A673 (cell line): ENCODE measurements at regions not wholly inside any gene's neighbourhood (a gene's known extent, or its start where the extent isn't known, plus 50 kb on each side); places are given as distances from the start of the nearest gene placed in this dataset.
"Not testable (repeated sequence)": the region's sequence is repeated elsewhere in the genome, so short reads cannot be mapped to it uniquely, and the experiment has no call there.

Source experiments
- BruUV-seq: library from RNA; stranded (reverse); fragments of 400-500 nt; replicated peaks from 2 replicates; lab custom pipeline; 2021; lab: Mats Ljungman, UMichigan
- CTCF ChIA-PET: fragments of 300-600 bp; sonication (Branson Sonifier 250); formaldehyde crosslinking; loops from one replicate; lab custom pipeline; 2022; ENCODE audit warnings: antibody characterized with exemption; lab: Charles Lee
- POLR2A ChIA-PET: fragments of 300-600 bp; sonication (Branson Sonifier 250); formaldehyde crosslinking; loops from one replicate; lab custom pipeline; 2022; ENCODE audit warnings: antibody characterized with exemption; ENCODE audit not compliant: low non-redundant PET; lab: Charles Lee
- DNase-seq: peaks from one replicate; pipeline ENCODE4 v3.0.0-alpha.2; 2015; ENCODE audit warnings: low spot score
- H3K27ac ChIP-seq: fragments of 200-600 bp; sonication (generic); 2 replicates; pipeline ENCODE4 v1.5.1; 2016; ENCODE audit warnings: mixed run types, low read depth, mild to moderate bottlenecking, mixed read lengths, antibody characterized with exemption, low read length; ENCODE audit not compliant: poor library complexity, severe bottlenecking
- H3K27me3 ChIP-seq: fragments of 200-600 bp; sonication (generic); replicated peaks from 2 replicates; pipeline ENCODE4 v1.6.1; 2017; ENCODE audit warnings: mixed run types, low read depth, mild to moderate bottlenecking, mixed read lengths, antibody characterized with exemption, low read length; ENCODE audit not compliant: insufficient read depth, poor library complexity
- H3K36me3 ChIP-seq: fragments of 200-600 bp; sonication (generic); 2 replicates; pipeline ENCODE4 v1.6.1; 2016; ENCODE audit warnings: mixed run types, mild to moderate bottlenecking, mixed read lengths, antibody characterized with exemption, low read length; ENCODE audit not compliant: insufficient read depth, poor library complexity, severe bottlenecking
- H3K4me1 ChIP-seq: fragments of 200-600 bp; sonication (generic); 2 replicates; pipeline ENCODE4 v1.6.1; 2017; ENCODE audit warnings: mixed run types, mild to moderate bottlenecking, mixed read lengths, antibody characterized with exemption, low read length; ENCODE audit not compliant: insufficient read depth, poor library complexity, severe bottlenecking
- H3K4me3 ChIP-seq: fragments of 200-600 bp; sonication (generic); 2 replicates; pipeline ENCODE4 v1.5.1; 2016; ENCODE audit warnings: low read depth, mixed run types, mild to moderate bottlenecking, mixed read lengths, low read length; ENCODE audit not compliant: poor library complexity, severe bottlenecking
- H3K9me3 ChIP-seq: fragments of 200-600 bp; sonication (generic); 2 replicates; pipeline ENCODE4 v1.6.1; 2016; ENCODE audit warnings: mixed run types, low read depth, mild to moderate bottlenecking, mixed read lengths, antibody characterized with exemption, low read length; ENCODE audit not compliant: poor library complexity, severe bottlenecking
- intact Hi-C: fragments of 100-400 bp; cut with micrococcal nuclease; formaldehyde crosslinking; loops from one replicate; pipeline ENCODE4 v1.10.0; 2022; ENCODE audit not compliant: unreplicated experiment

DNA sequence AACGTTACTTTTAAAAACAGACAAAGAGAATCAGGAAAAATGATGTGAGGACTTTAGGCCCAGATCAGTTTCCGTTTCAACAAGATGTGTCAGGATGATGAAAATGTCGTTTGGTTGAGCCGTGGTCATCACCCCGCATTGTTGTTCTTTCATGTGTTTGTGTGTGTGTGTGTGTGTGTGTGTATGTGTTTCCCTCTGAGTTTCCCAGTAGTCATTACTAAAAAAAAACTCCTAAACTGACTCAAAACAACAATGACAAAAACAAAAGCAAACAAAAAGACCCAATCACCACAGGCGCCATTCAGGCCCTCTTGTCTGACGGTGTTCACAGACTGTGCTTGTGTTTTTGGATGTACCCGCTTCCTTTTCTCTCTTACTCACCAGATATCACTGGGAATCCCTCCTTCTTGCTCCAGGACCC, 210.6 kb upstream of the PLGLB2 start:
- CTCF ChIA-PET, intact Hi-C loops, BruUV-seq: not testable (repeated sequence)

DNA sequence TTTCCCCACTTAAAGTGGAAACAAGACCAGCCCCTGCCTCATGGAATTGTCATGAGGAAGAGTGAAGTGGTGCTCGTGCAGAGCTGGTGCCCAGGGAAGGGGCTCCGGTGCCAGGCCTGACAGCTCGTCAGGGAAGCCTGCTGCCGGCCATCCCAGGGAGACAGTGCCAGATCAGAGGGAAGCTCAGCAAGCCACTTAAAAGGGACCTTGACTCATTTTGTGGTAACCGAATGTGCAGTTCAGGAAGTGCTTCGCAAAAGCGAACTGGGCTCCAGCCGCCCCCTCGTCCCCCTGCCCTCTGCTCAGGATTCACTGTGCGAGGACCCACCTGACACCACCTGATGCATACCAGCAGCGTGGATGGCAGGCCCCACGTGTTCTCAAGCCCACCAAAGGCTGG, 209.6 kb upstream of the PLGLB2 start:
- POLR2A ChIA-PET, CTCF ChIA-PET, H3K27me3 ChIP-seq, H3K27ac ChIP-seq, H3K9me3 ChIP-seq, H3K4me1 ChIP-seq, BruUV-seq, intact Hi-C loops, H3K4me3 ChIP-seq, DNase-seq, H3K36me3 ChIP-seq: not testable (repeated sequence)

More for the DNA sequence above, 210.6 kb upstream of the PLGLB2 start:
- POLR2A ChIA-PET, H3K27me3 ChIP-seq, H3K27ac ChIP-seq, H3K4me3 ChIP-seq, H3K9me3 ChIP-seq, H3K4me1 ChIP-seq, DNase-seq, H3K36me3 ChIP-seq: not testable (repeated sequence)

DNA sequence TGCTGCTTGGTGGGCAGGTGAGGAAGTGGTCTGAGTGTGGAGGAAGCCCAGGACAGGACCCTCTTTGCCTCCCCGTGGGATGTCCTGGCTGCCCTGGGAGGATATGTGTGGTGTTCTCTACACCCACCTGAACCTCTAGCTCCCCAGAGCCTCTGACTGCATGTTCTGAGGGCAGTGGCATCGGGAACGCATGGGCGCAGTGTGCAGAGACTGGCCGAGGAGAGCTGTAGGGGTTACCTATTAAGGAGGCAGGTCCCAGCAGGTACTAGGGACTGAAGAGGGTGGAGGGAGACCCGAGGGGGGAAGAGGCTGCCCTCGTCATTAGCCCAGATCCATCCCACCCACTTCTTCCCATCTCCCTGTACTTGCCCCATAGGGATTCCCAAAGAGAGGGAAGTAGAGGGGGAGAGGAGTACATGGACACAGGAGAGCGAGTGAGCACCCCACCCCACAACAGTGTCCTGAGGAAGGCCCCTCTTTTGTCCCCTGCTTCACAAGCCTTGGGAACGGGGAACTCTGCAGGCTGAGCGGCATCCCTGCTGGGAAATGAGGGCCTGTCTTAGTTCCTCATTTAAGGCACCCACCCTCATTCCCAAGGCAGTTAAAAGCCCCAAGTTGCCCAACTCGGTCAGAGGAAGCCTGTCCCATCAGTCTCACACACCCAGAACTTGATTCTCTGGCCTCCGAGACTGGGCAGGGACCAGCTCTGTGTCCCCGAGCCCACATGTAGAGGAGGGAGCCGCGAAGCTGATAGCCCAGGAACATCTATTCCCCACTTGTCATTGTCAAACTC, 208.5 kb upstream of the PLGLB2 start:
- H3K4me3 ChIP-seq, H3K27ac ChIP-seq, BruUV-seq, H3K36me3 ChIP-seq, H3K9me3 ChIP-seq, POLR2A ChIA-PET, H3K27me3 ChIP-seq, H3K4me1 ChIP-seq, DNase-seq, intact Hi-C loops, CTCF ChIA-PET: not testable (repeated sequence)

DNA sequence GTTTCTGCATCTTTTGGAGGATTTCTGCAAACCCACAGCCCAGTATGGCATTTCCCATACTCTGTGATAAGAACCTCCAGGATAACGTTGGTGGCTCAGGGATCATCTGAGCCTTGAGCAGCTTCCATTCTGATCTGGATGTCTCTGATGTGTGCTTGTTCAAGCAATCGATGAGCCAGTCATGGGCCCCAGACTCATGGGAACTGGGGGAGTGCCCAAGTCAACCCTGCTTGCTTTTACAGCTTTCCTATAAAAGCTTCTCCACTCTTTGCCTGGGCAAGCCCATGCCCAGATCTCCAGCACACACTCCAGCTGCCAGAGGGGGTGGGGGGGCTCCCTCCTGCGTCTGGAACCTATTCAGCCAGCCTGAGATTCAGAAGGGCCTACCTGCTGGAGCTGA, 207.6 kb upstream of the PLGLB2 start:
- H3K4me1 ChIP-seq, BruUV-seq, DNase-seq, H3K27me3 ChIP-seq, H3K36me3 ChIP-seq, H3K4me3 ChIP-seq, CTCF ChIA-PET, intact Hi-C loops, H3K9me3 ChIP-seq, POLR2A ChIA-PET, H3K27ac ChIP-seq: not testable (repeated sequence)

DNA sequence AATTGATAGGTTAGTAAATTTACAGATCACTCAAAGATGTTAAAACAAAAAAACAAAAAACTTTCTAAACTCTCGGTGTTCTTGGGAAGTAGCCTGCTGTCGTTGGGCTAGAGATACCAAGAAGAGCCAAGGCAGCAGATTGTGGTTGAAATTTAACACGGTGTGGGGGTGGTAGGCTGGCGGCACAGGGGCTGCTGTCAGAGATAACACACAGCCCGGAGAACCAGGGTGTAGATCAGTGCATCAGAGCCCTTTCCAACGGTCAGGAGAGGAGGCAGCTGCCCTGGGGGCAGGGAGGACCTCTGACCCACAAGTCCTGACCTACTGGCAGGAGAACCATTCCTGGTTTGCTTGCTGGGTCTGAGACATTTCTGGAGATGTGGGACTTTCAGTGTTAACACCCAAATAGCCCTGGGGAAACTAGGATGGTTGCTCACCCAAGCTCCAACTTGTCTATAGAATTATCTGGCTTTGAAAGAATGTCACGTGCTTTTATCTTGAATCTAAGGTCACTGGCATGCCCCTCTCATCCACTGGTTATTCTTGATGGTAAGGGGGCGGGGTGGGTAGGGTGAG, 205.2 kb upstream of the PLGLB2 start:
- H3K9me3 ChIP-seq, H3K36me3 ChIP-seq, CTCF ChIA-PET, H3K4me3 ChIP-seq, H3K27me3 ChIP-seq, H3K4me1 ChIP-seq, POLR2A ChIA-PET, DNase-seq, H3K27ac ChIP-seq, intact Hi-C loops, BruUV-seq: not testable (repeated sequence)

DNA sequence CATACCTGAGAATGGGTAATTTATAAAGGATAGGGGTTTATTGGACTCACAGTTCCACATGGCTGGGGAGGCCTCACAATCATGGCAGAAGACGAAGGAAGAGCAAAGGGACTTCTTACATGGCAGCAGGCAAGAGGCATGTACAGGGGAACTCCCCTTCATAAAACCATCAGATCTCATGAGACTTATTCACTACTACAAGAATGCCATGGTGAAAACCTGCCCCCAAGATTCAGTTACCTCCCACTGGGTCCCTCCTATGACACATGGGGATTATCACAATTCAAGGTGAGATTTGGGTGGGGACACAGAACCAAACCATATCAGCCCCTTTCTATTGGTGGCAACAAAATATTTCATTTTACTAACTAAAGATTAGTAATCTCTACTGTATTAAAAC, 204.1 kb upstream of the PLGLB2 start:
- H3K4me1 ChIP-seq, intact Hi-C loops, H3K9me3 ChIP-seq, POLR2A ChIA-PET, CTCF ChIA-PET, H3K27ac ChIP-seq, H3K4me3 ChIP-seq, DNase-seq, H3K36me3 ChIP-seq, BruUV-seq, H3K27me3 ChIP-seq: not testable (repeated sequence)

DNA sequence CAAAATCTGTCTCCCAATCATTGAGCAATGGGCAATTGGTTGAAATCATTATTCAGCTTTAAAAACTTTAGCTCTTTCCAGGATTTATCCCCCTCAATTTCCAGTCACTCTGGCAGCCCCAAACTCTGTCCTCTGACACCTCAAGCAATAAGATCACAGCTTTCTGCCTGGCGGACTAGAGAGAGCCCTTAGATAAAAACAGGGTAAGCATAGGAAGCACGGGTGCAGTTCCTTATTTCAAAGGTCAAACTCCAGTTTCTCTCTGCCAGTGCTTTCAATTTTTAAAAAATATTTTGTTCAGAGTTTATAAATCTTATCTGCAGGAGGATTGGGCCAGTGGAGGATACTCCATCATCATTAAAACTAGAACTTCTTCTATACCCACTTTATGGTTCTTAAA, 200.8 kb upstream of the PLGLB2 start:
- H3K4me1 ChIP-seq, intact Hi-C loops, POLR2A ChIA-PET, H3K27ac ChIP-seq, H3K27me3 ChIP-seq, H3K9me3 ChIP-seq, DNase-seq, CTCF ChIA-PET, BruUV-seq, H3K36me3 ChIP-seq, H3K4me3 ChIP-seq: not testable (repeated sequence)
